NCI-H2171 (cell line): ENCODE measurements at regions not wholly inside any gene's neighbourhood (a gene's known extent, or its start where the extent isn't known, plus 50 kb on each side); places are given as distances from the start of the nearest gene placed in this dataset.

ENCODE experiments used
- DNase-seq: peaks from one replicate; lab custom pipeline; 2025; lab: John Stamatoyannopoulos, UW

GRCh38 chr4:177696438-177696966 is 254.3 kb upstream of the AGA start:
- no peak for DNase-seq

GRCh38 chr4:177699365-177700213 is 257.4 kb upstream of the AGA start:
- DNase-seq = no peak

- DNase-seq = no peak
Observed at GRCh38 chr4:177706916-177707315, 264.7 kb upstream of the AGA start.

- no peak for DNase-seq
Observed at GRCh38 chr4:177713454-177713853, 271.2 kb upstream of the AGA start.

- no peak for DNase-seq
Observed at GRCh38 chr4:177717407-177717806, 275.2 kb upstream of the AGA start.

- DNase-seq = no peak
Observed at GRCh38 chr4:177718514-177718913, 276.3 kb upstream of the AGA start.

GRCh38 chr4:177726111-177726510 is 283.9 kb upstream of the AGA start:
- DNase-seq = no peak

- peak; percentile 1 for DNase-seq
Observed at GRCh38 chr4:177728361-177729152, 286.3 kb upstream of the AGA start.

GRCh38 chr4:177729681-177730080 is 287.4 kb upstream of the AGA start:
- no peak for DNase-seq

- DNase-seq = no peak
Observed at GRCh38 chr4:177737387-177737940, 295.2 kb upstream of the AGA start.

GRCh38 chr4:177740563-177740962 is 298.3 kb upstream of the AGA start:
- no peak for DNase-seq

- DNase-seq = no peak
Observed at GRCh38 chr4:177759729-177760128, 317.5 kb upstream of the AGA start.

GRCh38 chr4:177761692-177762091 is 319.5 kb upstream of the AGA start:
- DNase-seq = no peak

- no peak for DNase-seq
Observed at GRCh38 chr4:177769155-177769554, 326.9 kb upstream of the AGA start.

GRCh38 chr4:177770776-177771175 is 328.5 kb upstream of the AGA start:
- DNase-seq = no peak

GRCh38 chr4:177771645-177772044 is 329.4 kb upstream of the AGA start:
- DNase-seq = no peak

GRCh38 chr4:177778623-177779022 is 336.4 kb upstream of the AGA start:
- no peak for DNase-seq

GRCh38 chr4:177785000-177785399 is 342.8 kb upstream of the AGA start:
- DNase-seq = no peak

- DNase-seq = no peak
Observed at GRCh38 chr4:177789610-177790009, 347.4 kb upstream of the AGA start.

GRCh38 chr4:177791188-177791587 is 349.0 kb upstream of the AGA start:
- DNase-seq = no peak

GRCh38 chr4:177796841-177797240 is 354.6 kb upstream of the AGA start:
- DNase-seq = no peak

GRCh38 chr4:177798161-177798560 is 355.9 kb upstream of the AGA start:
- no peak for DNase-seq

- no peak for DNase-seq
Observed at GRCh38 chr4:177802162-177802561, 359.9 kb upstream of the AGA start.
